Ascending aorta (tissue), 2 donors: ENCODE measurements at regions not wholly inside any gene's neighbourhood (a gene's known extent, or its start where the extent isn't known, plus 50 kb on each side); places are given as distances from the start of the nearest gene placed in this dataset.

Source experiments
- DNase-seq, 2 donors: peaks; one replicate each; pipeline ENCODE4 v3.0.0-alpha.2; 2019; ENCODE audit warnings: low spot score in 2 of 2
- H3K27ac ChIP-seq, 2 donors: fragments of 200-600 bp; sonication (generic); one replicate each; pipeline ENCODE4 v1.5.1; 2016 to 2017; ENCODE audit warnings: mild to moderate bottlenecking in 1 of 2
- H3K27me3 ChIP-seq: fragments of 200-600 bp; sonication (generic); one replicate; pipeline ENCODE4 v1.5.1; 2017
- H3K36me3 ChIP-seq, 2 donors: fragments of 200-600 bp; sonication (generic); one replicate each; pipeline ENCODE4 v1.5.1; 2016
- H3K4me1 ChIP-seq, 2 donors: fragments of 200-600 bp; sonication (generic); one replicate each; pipeline ENCODE4 v1.5.1; 2016 to 2017; ENCODE audit warnings: mild to moderate bottlenecking in 1 of 2
- H3K4me3 ChIP-seq, 2 donors: fragments of 200-600 bp; sonication (generic); one replicate each; pipeline ENCODE4 v1.5.1; 2016 to 2017; ENCODE audit warnings: mild to moderate bottlenecking in 1 of 2
- H3K9me3 ChIP-seq, 2 donors: fragments of 200-600 bp; sonication (generic); one replicate each; pipeline ENCODE4 v1.5.1; 2016
- intact Hi-C: fragments of 100-400 bp; cut with DNase I; formaldehyde crosslinking; loops from one replicate; pipeline ENCODE4 v1.15.1; 2023
- TF ChIP-seq, protein P1 (sequence below), 3 experiments: fragments of 200-600 bp in 2 of 3; fragments of 450-650 bp in 1 of 3; sonication (generic) in 2 of 3; IDR thresholded peaks; one replicate each; pipeline ENCODE4 v1.5.1; 2016 to 2019; ENCODE audit warnings: antibody characterized with exemption in 3 of 3, mild to moderate bottlenecking in 1 of 3, moderate library complexity in 1 of 3

- no peaks in the 10 kb centered on the region for H3K27me3 ChIP-seq
- TF ChIP-seq, protein P1, sequence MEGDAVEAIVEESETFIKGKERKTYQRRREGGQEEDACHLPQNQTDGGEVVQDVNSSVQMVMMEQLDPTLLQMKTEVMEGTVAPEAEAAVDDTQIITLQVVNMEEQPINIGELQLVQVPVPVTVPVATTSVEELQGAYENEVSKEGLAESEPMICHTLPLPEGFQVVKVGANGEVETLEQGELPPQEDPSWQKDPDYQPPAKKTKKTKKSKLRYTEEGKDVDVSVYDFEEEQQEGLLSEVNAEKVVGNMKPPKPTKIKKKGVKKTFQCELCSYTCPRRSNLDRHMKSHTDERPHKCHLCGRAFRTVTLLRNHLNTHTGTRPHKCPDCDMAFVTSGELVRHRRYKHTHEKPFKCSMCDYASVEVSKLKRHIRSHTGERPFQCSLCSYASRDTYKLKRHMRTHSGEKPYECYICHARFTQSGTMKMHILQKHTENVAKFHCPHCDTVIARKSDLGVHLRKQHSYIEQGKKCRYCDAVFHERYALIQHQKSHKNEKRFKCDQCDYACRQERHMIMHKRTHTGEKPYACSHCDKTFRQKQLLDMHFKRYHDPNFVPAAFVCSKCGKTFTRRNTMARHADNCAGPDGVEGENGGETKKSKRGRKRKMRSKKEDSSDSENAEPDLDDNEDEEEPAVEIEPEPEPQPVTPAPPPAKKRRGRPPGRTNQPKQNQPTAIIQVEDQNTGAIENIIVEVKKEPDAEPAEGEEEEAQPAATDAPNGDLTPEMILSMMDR (IDR thresholded peaks at IDR 0.05): no peak
- no peak overlapping the region for H3K4me3 ChIP-seq
- H3K9me3 ChIP-seq: no peaks in the 10 kb centered on the region
- H3K4me1 ChIP-seq: no peaks in the 10 kb centered on the region
- no peak overlapping the region for H3K27ac ChIP-seq
- no peaks in the 10 kb centered on the region for H3K36me3 ChIP-seq
- intact Hi-C loops: no loop called here
- DNase-seq: no peak
These were observed 113.4 kb downstream of the SCP2D1 start for GRCh38 chr20:18926965-18927364.

- Histone ChIP-seq H3K36me3 (no peaks in the 10 kb centered on the region), H3K27me3 (no peaks in the 10 kb centered on the region), H3K27ac (no peak overlapping the region), H3K4me1 (no peaks in the 10 kb centered on the region), H3K9me3 (no peaks in the 10 kb centered on the region), H3K4me3 (no peak overlapping the region)
- TF ChIP-seq, protein P1 (IDR thresholded peaks at IDR 0.05): no peak
- DNase-seq: no peak
- intact Hi-C loops: no loop called here
These were observed 115.0 kb downstream of the SCP2D1 start for GRCh38 chr20:18928626-18929025.

DNA sequence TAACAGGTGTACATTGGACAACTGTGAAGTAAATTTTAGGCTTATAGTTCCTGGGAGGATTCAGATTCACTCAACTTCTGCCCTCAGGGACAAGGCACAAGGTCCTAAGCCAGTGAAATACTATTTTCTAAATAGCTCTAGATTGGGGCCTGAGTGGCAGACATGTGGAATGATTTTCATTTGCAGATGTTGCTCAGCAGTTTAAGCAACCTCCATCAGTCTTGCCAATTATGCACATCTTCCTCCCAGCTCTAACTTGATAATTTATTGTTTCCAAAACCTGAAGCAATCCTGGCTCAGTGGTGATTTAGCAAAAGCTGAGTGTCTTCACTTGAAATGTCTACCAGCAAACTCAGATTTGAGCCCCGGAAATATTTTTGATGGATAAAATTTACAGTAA, 116.2 kb downstream of the SCP2D1 start:
- intact Hi-C loops: no loop called here
- TF ChIP-seq, protein P1 (IDR thresholded peaks at IDR 0.05): no peak
- Histone ChIP-seq H3K4me1 (no peaks in the 10 kb centered on the region), H3K9me3 (no peaks in the 10 kb centered on the region), H3K36me3 (no peaks in the 10 kb centered on the region), H3K27me3 (no peaks in the 10 kb centered on the region), H3K4me3 (no peak overlapping the region), H3K27ac (no peak overlapping the region)
- DNase-seq: no peak

DNA sequence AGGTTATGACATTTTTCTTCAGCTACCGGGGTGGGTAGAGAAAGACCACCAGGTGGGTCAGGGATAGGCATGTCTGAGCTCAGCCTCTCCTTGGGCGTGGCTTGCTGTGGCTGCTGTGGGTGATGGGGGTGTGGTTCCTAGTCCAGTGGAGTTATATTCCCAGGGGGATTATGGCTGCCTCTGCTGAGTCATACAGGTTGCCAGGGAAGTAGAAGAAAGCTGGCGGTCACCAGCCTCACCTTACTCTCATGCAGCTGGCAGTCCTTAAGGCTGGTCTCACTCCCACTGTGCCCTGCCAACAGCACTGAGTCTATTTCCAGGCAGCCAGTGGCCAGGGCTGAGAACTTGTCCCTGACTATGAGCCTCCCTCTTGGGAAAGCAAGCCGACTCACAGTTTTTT, 130.0 kb downstream of the SCP2D1 start:
- TF ChIP-seq, protein P1 (IDR thresholded peaks at IDR 0.05): no peak
- DNase-seq: peak; percentile 26 to 64
- no peaks in the 10 kb centered on the region for H3K36me3 ChIP-seq
- H3K27ac ChIP-seq: peak overlapping the region in 1 of 2 donors; percentile 36
- intact Hi-C loops: no loop called here
- H3K27me3 ChIP-seq: no peaks in the 10 kb centered on the region
- H3K4me3 ChIP-seq: no peak overlapping the region
- peaks cover 0 to 8% of the 10 kb centered on the region in 2 donors for H3K4me1 ChIP-seq
- no peaks in the 10 kb centered on the region for H3K9me3 ChIP-seq

DNA sequence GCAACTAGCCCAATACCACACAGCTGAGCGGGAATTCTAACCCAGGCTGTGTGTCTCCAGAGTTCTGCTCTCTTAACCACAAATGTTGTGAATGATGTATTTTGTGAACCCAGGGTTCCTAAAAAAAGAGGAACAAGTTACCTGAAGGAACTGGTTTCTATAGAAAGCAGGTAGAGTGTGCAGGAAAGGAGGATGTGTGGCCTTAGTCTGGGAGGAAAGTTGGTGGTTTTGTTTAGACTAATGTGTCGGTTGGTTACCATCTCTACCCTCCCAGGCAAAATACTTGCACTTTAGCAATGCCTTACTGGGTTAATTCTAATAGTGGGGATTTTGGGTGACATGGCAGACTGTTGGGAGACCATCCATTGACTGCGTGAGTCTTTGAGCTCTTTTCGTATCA, 143.3 kb downstream of the SCP2D1 start:
- H3K36me3 ChIP-seq: no peaks in the 10 kb centered on the region
- no peak for DNase-seq
- no peaks in the 10 kb centered on the region for H3K9me3 ChIP-seq
- H3K27me3 ChIP-seq: no peaks in the 10 kb centered on the region
- H3K4me3 ChIP-seq: no peak overlapping the region
- intact Hi-C loops: no loop called here
- H3K27ac ChIP-seq: no peak overlapping the region
- H3K4me1 ChIP-seq: no peaks in the 10 kb centered on the region
- TF ChIP-seq, protein P1 (IDR thresholded peaks at IDR 0.05): no peak

DNA sequence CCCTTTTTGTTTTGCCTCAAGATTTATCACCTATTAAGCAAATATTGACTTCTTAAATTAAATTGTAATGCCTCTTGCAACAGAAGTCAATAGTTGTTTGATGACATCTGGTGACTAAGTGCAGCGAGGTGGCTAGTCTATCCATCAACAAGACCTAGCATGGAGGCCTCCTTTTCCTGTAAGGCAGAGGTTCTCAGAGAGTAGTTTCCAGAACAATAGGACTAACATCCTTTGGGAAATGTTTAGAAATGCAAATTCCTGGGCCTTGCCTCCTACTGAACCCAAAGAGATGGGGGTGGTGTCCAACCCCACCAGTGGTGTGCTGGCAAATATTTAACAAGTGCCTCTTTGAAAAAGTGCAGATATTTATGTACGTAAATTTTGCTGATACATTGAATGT, 143.7 kb downstream of the SCP2D1 start:
- H3K9me3 ChIP-seq: no peaks in the 10 kb centered on the region
- intact Hi-C loops: no loop called here
- no peak overlapping the region for H3K27ac ChIP-seq
- TF ChIP-seq, protein P1 (IDR thresholded peaks at IDR 0.05): no peak
- no peaks in the 10 kb centered on the region for H3K27me3 ChIP-seq
- H3K4me1 ChIP-seq: no peaks in the 10 kb centered on the region
- DNase-seq: no peak
- H3K36me3 ChIP-seq: no peaks in the 10 kb centered on the region
- no peak overlapping the region for H3K4me3 ChIP-seq
